Mesenchymal stem cell (in vitro differentiated cells and primary cell): ENCODE measurements at regions not wholly inside any gene's neighbourhood (a gene's known extent, or its start where the extent isn't known, plus 50 kb on each side); places are given as distances from the start of the nearest gene placed in this dataset.
A peak's percentile ranks its signal among the peaks of the same experiment; 100 is the strongest.

Source experiments
- DNase-seq: peaks from one replicate; pipeline ENCODE4 v3.0.0-alpha.2; 2013
- H2AFZ ChIP-seq: one replicate; pipeline ENCODE4 v1.6.1; 2013; ENCODE audit warnings: low read depth, mild to moderate bottlenecking, control low read depth, inconsistent platforms, low read length, moderate library complexity
- H2AK5ac ChIP-seq: 2 replicates; pipeline ENCODE4 v1.6.1; 2013; ENCODE audit warnings: low read length, moderate library complexity, mild to moderate bottlenecking, inconsistent platforms; ENCODE audit not compliant: severe bottlenecking
- H2BK120ac ChIP-seq: one replicate; pipeline ENCODE4 v1.6.1; 2013; ENCODE audit warnings: low read depth, mild to moderate bottlenecking, inconsistent platforms, low read length, moderate library complexity
- H2BK12ac ChIP-seq, 2 experiments: one replicate each; pipeline ENCODE4 v1.6.1; 2013; ENCODE audit warnings: inconsistent platforms in 2 of 2, low read length in 2 of 2, mild to moderate bottlenecking in 2 of 2, moderate library complexity in 2 of 2, control low read depth in 1 of 2
- H2BK15ac ChIP-seq: one replicate; pipeline ENCODE4 v1.6.1; 2013; ENCODE audit warnings: mild to moderate bottlenecking, low read depth, inconsistent platforms; ENCODE audit not compliant: poor library complexity, severe bottlenecking
- H2BK5ac ChIP-seq: 2 replicates; pipeline ENCODE4 v1.6.1; 2013; ENCODE audit warnings: low read depth, mild to moderate bottlenecking, low read length, control low read depth, inconsistent platforms; ENCODE audit not compliant: poor library complexity, severe bottlenecking
- H3K14ac ChIP-seq, 2 experiments: one replicate each; pipeline ENCODE4 v1.6.1; 2013; ENCODE audit warnings: inconsistent platforms in 2 of 2, low read length in 2 of 2, control low read depth in 1 of 2, mild to moderate bottlenecking in 1 of 2, moderate library complexity in 1 of 2
- H3K18ac ChIP-seq, 2 experiments: one replicate each; pipeline ENCODE4 v1.6.1; 2013; ENCODE audit warnings: inconsistent platforms in 2 of 2, low read length in 2 of 2, control low read depth in 1 of 2, low read depth in 1 of 2, mild to moderate bottlenecking in 1 of 2
- H3K23ac ChIP-seq, 2 experiments: one replicate each; pipeline ENCODE4 v1.6.1; 2013; ENCODE audit warnings: inconsistent platforms in 2 of 2, low read length in 2 of 2, mild to moderate bottlenecking in 2 of 2, moderate library complexity in 2 of 2, control low read depth in 1 of 2
- H3K27ac ChIP-seq: 2 replicates; pipeline ENCODE4 v1.5.1; 2013; ENCODE audit warnings: mild to moderate bottlenecking, moderate library complexity, low read length, control low read depth, inconsistent platforms; ENCODE audit not compliant: poor library complexity, severe bottlenecking
- H3K27me3 ChIP-seq, 2 experiments: 2 replicates each; pipeline versions ENCODE4 v1.6.1 to v1.7.0; 2013; ENCODE audit warnings: low read length in 2 of 2, mild to moderate bottlenecking in 2 of 2, moderate library complexity in 2 of 2, control low read depth in 1 of 2, inconsistent platforms in 1 of 2; ENCODE audit not compliant: control insufficient read depth in 1 of 2, insufficient read depth in 1 of 2
- H3K36me3 ChIP-seq, 2 experiments: 2 replicates each; pipeline versions ENCODE4 v1.6.1 to v1.7.0; 2013; ENCODE audit warnings: low read length in 2 of 2, control low read depth in 1 of 2, inconsistent platforms in 1 of 2, low read depth in 1 of 2, mild to moderate bottlenecking in 1 of 2; ENCODE audit not compliant: insufficient read depth in 2 of 2, control insufficient read depth in 1 of 2
- H3K4ac ChIP-seq, 2 experiments: one replicate each; pipeline ENCODE4 v1.6.1; 2013; ENCODE audit warnings: inconsistent platforms in 2 of 2, low read length in 2 of 2, mild to moderate bottlenecking in 2 of 2, moderate library complexity in 2 of 2, control low read depth in 1 of 2, low read depth in 1 of 2
- H3K4me1 ChIP-seq: 2 replicates; pipeline ENCODE4 v1.6.1; 2013; ENCODE audit warnings: low read depth, low read length, control low read depth; ENCODE audit not compliant: control insufficient read depth, insufficient read depth
- H3K4me2 ChIP-seq: 2 replicates; pipeline ENCODE4 v1.6.1; 2013; ENCODE audit warnings: low read length, mild to moderate bottlenecking, inconsistent platforms; ENCODE audit not compliant: poor library complexity, severe bottlenecking
- H3K4me3 ChIP-seq, 2 experiments: 2 replicates each; pipeline versions ENCODE4 v1.5.1 to v1.7.0; 2013; ENCODE audit warnings: low read length in 2 of 2, mild to moderate bottlenecking in 2 of 2, control low read depth in 1 of 2, low read depth in 1 of 2; ENCODE audit not compliant: insufficient read depth in 1 of 2
- H3K79me1 ChIP-seq: replicated peaks from 2 replicates; pipeline ENCODE4 v1.6.1; 2013; ENCODE audit warnings: mild to moderate bottlenecking, control low read depth, low read length, inconsistent platforms; ENCODE audit not compliant: poor library complexity, severe bottlenecking
- H3K9ac ChIP-seq: 2 replicates; pipeline ENCODE4 v1.7.0; 2013; ENCODE audit warnings: mild to moderate bottlenecking, low read length, moderate library complexity
- H3K9me3 ChIP-seq: 2 replicates; pipeline ENCODE4 v1.7.0; 2013; ENCODE audit warnings: mild to moderate bottlenecking, low read length; ENCODE audit not compliant: control insufficient read depth
- H4K8ac ChIP-seq: one replicate; pipeline ENCODE4 v1.6.1; 2013; ENCODE audit warnings: inconsistent platforms, mild to moderate bottlenecking, low read length, moderate library complexity
- H4K91ac ChIP-seq: one replicate; pipeline ENCODE4 v1.6.1; 2013; ENCODE audit warnings: mild to moderate bottlenecking, low read length, inconsistent platforms
- WGBS: methylation state at CpG from one replicate; pipeline ENCODE4 v1.1.7; 2013; ENCODE audit warnings: mixed read lengths; 5-methylcytosine and 5-hydroxymethylcytosine counted together

- no peak for DNase-seq
- no peak overlapping the region for H2BK5ac ChIP-seq
- no peaks in the 10 kb centered on the region for H3K9me3 ChIP-seq
- H2BK120ac ChIP-seq = no peak overlapping the region
- no peak overlapping the region for H3K4ac ChIP-seq
- no peak overlapping the region for H3K14ac ChIP-seq
- H3K27me3 ChIP-seq = no peaks in the 10 kb centered on the region
- H2BK15ac ChIP-seq = no peak overlapping the region
- H3K4me3 ChIP-seq = no peak overlapping the region
- H3K23ac ChIP-seq = no peak overlapping the region
- H3K79me1 ChIP-seq = no peaks in the 10 kb centered on the region
- H3K27ac ChIP-seq = no peak overlapping the region
- no peak overlapping the region for H3K9ac ChIP-seq
- no peak overlapping the region for H3K18ac ChIP-seq
- H3K4me1 ChIP-seq = no peaks in the 10 kb centered on the region
- H2AFZ ChIP-seq = no peak overlapping the region
- H4K8ac ChIP-seq = no peak overlapping the region
- H4K91ac ChIP-seq = no peak overlapping the region
- no peak overlapping the region for H2AK5ac ChIP-seq
- 100% methylated on average over 1 of the region's 1 CpG for WGBS
- no peak overlapping the region for H3K4me2 ChIP-seq
- no peaks in the 10 kb centered on the region for H3K36me3 ChIP-seq
- H2BK12ac ChIP-seq = no peak overlapping the region
Measured at GRCh38 chr5:57805732-57806131, 323.1 kb upstream of the ACTBL2 start.

- H3K9ac ChIP-seq = no peak overlapping the region
- DNase-seq = no peak
- H3K4ac ChIP-seq = no peak overlapping the region
- H3K4me3 ChIP-seq = no peak overlapping the region
- H2BK12ac ChIP-seq = no peak overlapping the region
- H3K9me3 ChIP-seq = no peaks in the 10 kb centered on the region
- H2BK5ac ChIP-seq = no peak overlapping the region
- H3K27ac ChIP-seq = no peak overlapping the region
- H3K4me2 ChIP-seq = no peak overlapping the region
- H2BK120ac ChIP-seq = no peak overlapping the region
- no peaks in the 10 kb centered on the region for H3K27me3 ChIP-seq
- no peak overlapping the region for H3K14ac ChIP-seq
- no peaks in the 10 kb centered on the region for H3K79me1 ChIP-seq
- no peaks in the 10 kb centered on the region for H3K4me1 ChIP-seq
- no peak overlapping the region for H2BK15ac ChIP-seq
- H3K18ac ChIP-seq = no peak overlapping the region
- H2AK5ac ChIP-seq = peak overlapping the region; percentile 92
- H4K8ac ChIP-seq = no peak overlapping the region
- no peaks in the 10 kb centered on the region for H3K36me3 ChIP-seq
- no peak overlapping the region for H3K23ac ChIP-seq
- H4K91ac ChIP-seq = no peak overlapping the region
- H2AFZ ChIP-seq = no peak overlapping the region
Measured at GRCh38 chr5:57805170-57805569, 322.6 kb upstream of the ACTBL2 start.

- no peak overlapping the region for H2AFZ ChIP-seq
Measured at GRCh38 chr5:57804505-57804904, 321.9 kb upstream of the ACTBL2 start.

GRCh38 chr5:57804007-57804444, 321.4 kb upstream of the ACTBL2 start:
- H3K4ac ChIP-seq = no peak overlapping the region
- H3K9ac ChIP-seq = no peak overlapping the region
- H3K27me3 ChIP-seq = no peaks in the 10 kb centered on the region
- no peak overlapping the region for H3K23ac ChIP-seq
- no peaks in the 10 kb centered on the region for H3K79me1 ChIP-seq
- H3K4me1 ChIP-seq = no peaks in the 10 kb centered on the region
- H3K36me3 ChIP-seq = no peaks in the 10 kb centered on the region
- H3K4me2 ChIP-seq = no peak overlapping the region
- H3K4me3 ChIP-seq = no peak overlapping the region
- H4K8ac ChIP-seq = no peak overlapping the region
- no peak overlapping the region for H2BK15ac ChIP-seq
- H4K91ac ChIP-seq = no peak overlapping the region
- H2BK5ac ChIP-seq = no peak overlapping the region
- H3K14ac ChIP-seq = no peak overlapping the region
- H3K9me3 ChIP-seq = no peaks in the 10 kb centered on the region
- no peak overlapping the region for H3K18ac ChIP-seq
- no peak overlapping the region for H2BK12ac ChIP-seq
- no peak for DNase-seq
- WGBS = 86% methylated on average over 2 of the region's 2 CpGs
- H2AK5ac ChIP-seq = peak overlapping the region; percentile 80
- H2AFZ ChIP-seq = no peak overlapping the region
- peak overlapping the region; percentile 79 for H3K27ac ChIP-seq
- H2BK120ac ChIP-seq = no peak overlapping the region

More at GRCh38 chr5:57804505-57804904, 321.9 kb upstream of the ACTBL2 start:
- H4K8ac ChIP-seq = no peak overlapping the region
- no peaks in the 10 kb centered on the region for H3K36me3 ChIP-seq
- WGBS = 100% methylated on average over 1 of the region's 1 CpG
- H3K27ac ChIP-seq = peak overlapping the region; percentile 79
- H3K9ac ChIP-seq = no peak overlapping the region
- H3K18ac ChIP-seq = no peak overlapping the region
- H3K4me1 ChIP-seq = no peaks in the 10 kb centered on the region
- H2BK15ac ChIP-seq = no peak overlapping the region
- no peaks in the 10 kb centered on the region for H3K9me3 ChIP-seq
- H3K79me1 ChIP-seq = no peaks in the 10 kb centered on the region
- H3K4me2 ChIP-seq = no peak overlapping the region
- no peak overlapping the region for H3K4ac ChIP-seq
- H4K91ac ChIP-seq = no peak overlapping the region
- peak overlapping the region; percentile 80 for H2AK5ac ChIP-seq
- no peak for DNase-seq
- no peak overlapping the region for H3K4me3 ChIP-seq
- H3K23ac ChIP-seq = no peak overlapping the region
- no peak overlapping the region for H2BK12ac ChIP-seq
- H3K27me3 ChIP-seq = no peaks in the 10 kb centered on the region
- H2BK120ac ChIP-seq = no peak overlapping the region
- no peak overlapping the region for H2BK5ac ChIP-seq
- H3K14ac ChIP-seq = no peak overlapping the region
